Thoracic aorta (tissue), 2 donors: ENCODE measurements at regions not wholly inside any gene's neighbourhood (a gene's known extent, or its start where the extent isn't known, plus 50 kb on each side); places are given as distances from the start of the nearest gene placed in this dataset.

Experiments used
- ATAC-seq: fragments of 150-250 bp; one replicate; pipeline ENCODE4 v1.8.0; 2017; ENCODE audit warnings: low read depth; ENCODE audit not compliant: insufficient number of reproducible peaks, low FRiP score
- DNase-seq: peaks from one replicate; pipeline ENCODE4 v3.0.0-alpha.2; 2020; ENCODE audit warnings: low spot score
- H3K27ac ChIP-seq, 2 donors: fragments of 200-600 bp; sonication (generic); 1 replicate in 1 of 2; 2 replicates in 1 of 2; pipeline ENCODE4 v1.5.1; 2016; ENCODE audit warnings: mild to moderate bottlenecking in 2 of 2, moderate library complexity in 2 of 2
- H3K27me3 ChIP-seq: fragments of 200-600 bp; sonication (generic); replicated peaks from 2 replicates; pipeline ENCODE4 v1.6.0; 2016; ENCODE audit warnings: mild to moderate bottlenecking; ENCODE audit not compliant: insufficient read depth
- H3K36me3 ChIP-seq: fragments of 200-600 bp; sonication (generic); one replicate; pipeline ENCODE4 v1.5.1; 2016
- H3K4me1 ChIP-seq, 2 donors: fragments of 200-600 bp; sonication (generic); 1 replicate in 1 of 2; 2 replicates in 1 of 2; pipeline versions ENCODE4 v1.5.1 to v1.6.0; 2016; ENCODE audit warnings: low read depth in 2 of 2, mild to moderate bottlenecking in 1 of 2; ENCODE audit not compliant: control insufficient read depth in 1 of 2
- H3K4me3 ChIP-seq: fragments of 200-600 bp; sonication (generic); 2 replicates; pipeline ENCODE4 v1.5.1; 2016; ENCODE audit warnings: mild to moderate bottlenecking
- H3K9me3 ChIP-seq: fragments of 200-600 bp; sonication (generic); 2 replicates; pipeline ENCODE4 v1.5.1; 2016
- TF ChIP-seq, protein P1 (sequence below): fragments of 200-600 bp; sonication (generic); IDR thresholded peaks from one replicate; pipeline ENCODE4 v1.5.1; 2019; ENCODE audit warnings: antibody characterized with exemption

DNA sequence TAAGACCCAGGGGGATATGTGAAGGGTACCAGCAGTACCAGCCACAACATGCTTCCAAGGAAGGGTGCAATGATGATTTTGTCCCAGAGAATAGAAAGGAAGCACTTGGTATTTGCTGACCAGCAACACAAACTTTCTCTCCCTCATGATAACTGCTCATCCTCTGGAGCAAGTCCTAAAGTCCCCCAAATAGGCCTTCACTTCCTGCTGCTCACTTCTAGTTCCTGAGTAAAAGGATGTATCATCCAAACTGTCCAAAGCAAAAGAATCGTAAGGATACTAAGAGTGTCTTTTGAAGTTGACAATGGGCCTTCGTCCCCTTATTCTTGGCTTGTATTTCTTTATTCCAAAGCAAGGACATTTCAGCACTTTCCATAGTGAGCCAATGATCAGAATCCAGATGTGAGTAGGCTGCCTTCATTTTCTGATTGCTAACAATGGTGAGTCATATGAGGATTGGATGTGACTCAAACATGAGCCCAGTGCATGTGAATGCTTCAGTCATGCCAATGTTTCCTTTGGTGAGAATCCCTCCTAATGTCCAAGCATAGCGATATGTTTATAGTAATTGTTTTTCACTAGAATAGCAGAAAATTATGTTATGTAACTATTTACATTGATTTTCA lies 243.4 kb upstream of the POU2AF2 start:
- Histone ChIP-seq H3K4me3 (peak overlapping the region; percentile 27), H3K9me3 (no peaks in the 10 kb centered on the region), H3K27ac (peak overlapping the region in 1 of 2 donors; percentile 30), H3K4me1 (peaks cover 13 to 34% of the 10 kb centered on the region in 2 donors), H3K36me3 (no peaks in the 10 kb centered on the region), H3K27me3 (no peaks in the 10 kb centered on the region)
- DNase-seq (no peak), ATAC-seq (peak; percentile 53)
- TF ChIP-seq, protein P1, sequence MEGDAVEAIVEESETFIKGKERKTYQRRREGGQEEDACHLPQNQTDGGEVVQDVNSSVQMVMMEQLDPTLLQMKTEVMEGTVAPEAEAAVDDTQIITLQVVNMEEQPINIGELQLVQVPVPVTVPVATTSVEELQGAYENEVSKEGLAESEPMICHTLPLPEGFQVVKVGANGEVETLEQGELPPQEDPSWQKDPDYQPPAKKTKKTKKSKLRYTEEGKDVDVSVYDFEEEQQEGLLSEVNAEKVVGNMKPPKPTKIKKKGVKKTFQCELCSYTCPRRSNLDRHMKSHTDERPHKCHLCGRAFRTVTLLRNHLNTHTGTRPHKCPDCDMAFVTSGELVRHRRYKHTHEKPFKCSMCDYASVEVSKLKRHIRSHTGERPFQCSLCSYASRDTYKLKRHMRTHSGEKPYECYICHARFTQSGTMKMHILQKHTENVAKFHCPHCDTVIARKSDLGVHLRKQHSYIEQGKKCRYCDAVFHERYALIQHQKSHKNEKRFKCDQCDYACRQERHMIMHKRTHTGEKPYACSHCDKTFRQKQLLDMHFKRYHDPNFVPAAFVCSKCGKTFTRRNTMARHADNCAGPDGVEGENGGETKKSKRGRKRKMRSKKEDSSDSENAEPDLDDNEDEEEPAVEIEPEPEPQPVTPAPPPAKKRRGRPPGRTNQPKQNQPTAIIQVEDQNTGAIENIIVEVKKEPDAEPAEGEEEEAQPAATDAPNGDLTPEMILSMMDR = no peak

DNA sequence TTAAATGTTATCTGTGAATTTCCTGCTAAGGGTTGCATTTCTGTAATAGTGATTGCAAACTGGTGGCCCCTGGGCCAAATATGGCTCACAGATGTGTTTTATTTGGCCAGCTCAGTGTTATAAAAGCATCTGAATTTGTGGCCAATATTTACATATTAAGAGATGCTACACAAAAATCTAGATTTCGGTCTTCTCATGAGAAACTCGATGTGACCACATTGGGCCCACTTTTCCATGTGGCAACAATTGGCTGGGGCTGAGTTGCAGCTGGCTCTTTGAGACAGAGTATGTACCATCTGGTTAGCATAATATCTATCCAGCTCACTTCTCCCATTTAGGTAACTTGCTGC lies 244.5 kb upstream of the POU2AF2 start:
- DNase-seq = no peak
- Histone ChIP-seq H3K4me3 (no peak overlapping the region), H3K9me3 (no peaks in the 10 kb centered on the region), H3K36me3 (no peaks in the 10 kb centered on the region), H3K4me1 (peaks cover 13 to 34% of the 10 kb centered on the region in 2 donors), H3K27me3 (no peaks in the 10 kb centered on the region), H3K27ac (peak overlapping the region in 1 of 2 donors; percentile 30)
- TF ChIP-seq, protein P1 = no peak
- no peak for ATAC-seq

DNA sequence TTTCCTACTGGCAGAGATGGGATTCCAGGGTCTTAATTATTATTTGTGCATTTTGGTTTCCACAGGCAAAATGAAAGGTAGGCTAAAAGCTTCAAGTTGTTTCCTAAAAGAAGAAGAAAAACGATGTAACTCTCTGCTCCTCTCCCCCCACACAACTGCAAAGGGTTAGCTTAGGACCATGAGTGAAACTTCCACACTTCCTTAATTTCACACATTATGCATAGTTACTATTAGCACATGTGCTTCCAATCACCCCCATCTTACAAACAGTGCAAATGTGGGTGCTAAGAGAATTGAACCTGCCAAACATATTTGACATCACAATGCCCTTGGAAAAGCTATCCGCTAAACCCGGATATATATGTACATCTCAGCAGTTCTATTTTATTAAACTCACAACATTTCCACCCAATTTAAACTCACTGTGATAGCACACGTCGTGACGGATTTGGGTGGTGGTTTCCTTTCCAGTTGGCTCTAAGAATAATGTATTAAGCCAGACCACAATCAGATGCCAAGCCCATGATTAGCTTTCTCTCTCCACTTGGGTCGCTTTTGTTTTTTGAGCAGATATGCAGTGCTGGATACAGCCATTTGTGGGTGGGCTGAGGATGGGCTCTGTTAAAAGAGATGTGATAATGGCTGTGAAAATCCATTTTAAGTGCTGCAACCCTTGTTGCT lies 245.0 kb upstream of the POU2AF2 start:
- no peak for DNase-seq
- ATAC-seq = no peak

DNA sequence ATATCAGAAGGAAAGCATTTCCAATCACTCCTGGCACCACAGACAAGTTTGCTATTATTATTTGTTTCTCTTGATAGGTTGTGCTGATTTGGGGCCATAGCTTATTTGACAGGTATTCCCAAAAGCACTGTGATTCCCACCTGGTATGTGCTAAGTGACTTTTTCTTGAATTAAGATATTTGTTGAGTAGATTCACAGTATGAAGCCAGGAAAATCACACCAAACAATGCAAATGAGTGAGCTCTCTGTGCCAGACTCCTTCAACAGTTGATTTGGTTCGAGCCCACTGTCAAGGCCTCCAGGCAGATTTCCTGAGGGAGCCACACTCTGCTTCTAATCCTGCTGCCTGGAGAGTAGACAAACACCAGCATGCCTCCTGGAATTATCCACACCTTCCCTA lies 253.0 kb upstream of the POU2AF2 start:
- Histone ChIP-seq H3K36me3 (no peaks in the 10 kb centered on the region), H3K4me1 (peaks cover 0 to 5% of the 10 kb centered on the region in 2 donors), H3K4me3 (no peak overlapping the region), H3K9me3 (no peaks in the 10 kb centered on the region), H3K27ac (no peak overlapping the region), H3K27me3 (no peaks in the 10 kb centered on the region)
- DNase-seq (no peak), ATAC-seq (no peak)
- TF ChIP-seq, protein P1 = no peak

More for the DNA sequence above, 245.0 kb upstream of the POU2AF2 start:
- Histone ChIP-seq H3K36me3 (no peaks in the 10 kb centered on the region), H3K4me1 (peaks cover 13 to 34% of the 10 kb centered on the region in 2 donors), H3K27me3 (no peaks in the 10 kb centered on the region), H3K4me3 (no peak overlapping the region), H3K27ac (no peak overlapping the region), H3K9me3 (no peaks in the 10 kb centered on the region)
- TF ChIP-seq, protein P1 = no peak

DNA sequence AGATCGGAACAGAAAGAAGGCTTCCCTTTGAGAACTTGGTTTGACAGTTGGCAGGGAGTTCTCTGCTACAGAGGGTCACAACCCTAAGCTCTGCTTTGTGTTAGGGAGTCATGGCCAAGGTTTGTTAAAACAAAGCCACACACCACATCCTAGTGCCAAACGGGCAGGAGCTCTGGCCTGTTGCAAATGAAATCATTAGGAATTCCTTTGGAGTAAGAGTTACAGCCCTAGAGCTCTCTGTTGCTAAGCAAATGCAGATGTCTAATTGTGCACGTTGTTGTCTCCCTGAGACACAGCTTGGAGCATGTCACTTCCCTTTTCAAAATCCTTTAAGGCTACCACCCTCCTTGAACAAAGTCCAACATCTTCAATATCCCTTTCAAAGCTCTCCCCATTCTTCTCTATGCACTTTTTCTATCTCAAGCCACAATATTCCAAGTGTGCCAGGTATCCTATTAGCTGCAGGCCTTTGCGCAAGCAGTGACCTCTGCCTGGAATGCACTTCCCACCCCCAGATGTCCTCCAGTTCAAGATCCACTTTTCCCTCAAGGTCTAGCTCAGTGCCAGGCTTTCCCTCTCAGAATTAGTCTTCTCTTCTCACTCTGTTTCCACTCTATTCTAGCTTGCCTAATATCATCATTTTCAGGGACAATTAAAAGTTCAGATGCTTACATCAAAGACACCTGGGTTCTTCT lies 253.7 kb upstream of the POU2AF2 start:
- Histone ChIP-seq H3K36me3 (no peaks in the 10 kb centered on the region), H3K9me3 (no peaks in the 10 kb centered on the region), H3K4me1 (peaks cover 0 to 5% of the 10 kb centered on the region in 2 donors), H3K27ac (no peak overlapping the region), H3K4me3 (no peak overlapping the region), H3K27me3 (no peaks in the 10 kb centered on the region)
- no peak for DNase-seq
- no peak for ATAC-seq
- TF ChIP-seq, protein P1 = no peak
